ENCODE measurements at regions not wholly inside any gene's neighbourhood (a gene's known extent, or its start where the extent isn't known, plus 50 kb on each side); places are given as distances from the start of the nearest gene placed in this dataset.

DNA sequence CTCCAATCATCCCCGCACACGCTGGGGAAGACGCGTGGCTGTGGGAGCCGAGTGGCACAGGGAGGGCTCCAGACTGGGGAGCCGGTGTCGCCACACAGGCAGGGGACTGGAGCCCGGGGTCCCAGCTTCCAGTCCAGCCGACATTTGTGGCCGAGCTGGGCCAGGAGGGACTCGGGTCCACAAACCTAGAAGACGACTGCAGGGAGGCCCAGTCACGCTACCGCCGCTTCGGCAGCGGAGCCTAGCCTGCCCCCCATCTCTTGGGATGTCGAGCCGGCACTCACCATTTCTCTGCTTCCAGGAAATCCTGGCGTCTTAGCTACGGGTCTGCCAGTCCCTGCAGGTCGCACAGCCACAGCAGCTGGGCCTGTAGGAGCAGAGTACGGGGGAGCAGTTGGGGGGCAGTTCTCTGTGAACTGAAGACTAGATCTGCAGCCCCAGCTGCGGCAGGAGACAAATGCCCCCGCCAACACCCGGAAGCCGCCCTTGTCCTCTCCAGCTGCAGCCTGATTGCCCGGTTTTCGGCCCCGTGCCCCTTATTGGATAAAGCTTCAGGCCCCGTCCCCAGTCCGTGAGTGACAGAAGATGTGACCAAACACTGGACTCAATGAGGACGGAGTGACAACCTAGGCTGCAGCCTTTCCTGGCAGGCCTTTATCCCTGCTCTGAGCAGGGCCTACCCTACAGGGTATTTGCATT lies 270.7 kb downstream of the ZNF33B start (continued):
- TF ChIP-seq RCOR1 (IDR thresholded peaks at IDR 0.05; ENCODE audit: borderline replicate concordance in 1 of 2, low read depth in 2 of 2, low read length in 2 of 2): no peak
- TF ChIP-seq ZNF511 (CRISPR knock-in tag; IDR thresholded peaks at IDR 0.05): no peak; the same call in 1 of the 2 replicates
- TF ChIP-seq RBM22 (IDR thresholded peaks at IDR 0.05; ENCODE audit: low read depth, low read length, poor library complexity, severe bottlenecking): no peak
- TF ChIP-seq, protein P1, sequence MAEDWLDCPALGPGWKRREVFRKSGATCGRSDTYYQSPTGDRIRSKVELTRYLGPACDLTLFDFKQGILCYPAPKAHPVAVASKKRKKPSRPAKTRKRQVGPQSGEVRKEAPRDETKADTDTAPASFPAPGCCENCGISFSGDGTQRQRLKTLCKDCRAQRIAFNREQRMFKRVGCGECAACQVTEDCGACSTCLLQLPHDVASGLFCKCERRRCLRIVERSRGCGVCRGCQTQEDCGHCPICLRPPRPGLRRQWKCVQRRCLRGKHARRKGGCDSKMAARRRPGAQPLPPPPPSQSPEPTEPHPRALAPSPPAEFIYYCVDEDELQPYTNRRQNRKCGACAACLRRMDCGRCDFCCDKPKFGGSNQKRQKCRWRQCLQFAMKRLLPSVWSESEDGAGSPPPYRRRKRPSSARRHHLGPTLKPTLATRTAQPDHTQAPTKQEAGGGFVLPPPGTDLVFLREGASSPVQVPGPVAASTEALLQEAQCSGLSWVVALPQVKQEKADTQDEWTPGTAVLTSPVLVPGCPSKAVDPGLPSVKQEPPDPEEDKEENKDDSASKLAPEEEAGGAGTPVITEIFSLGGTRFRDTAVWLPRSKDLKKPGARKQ (CRISPR knock-in tag; IDR thresholded peaks at IDR 0.05): no peak
- no peak for TF ChIP-seq ESRRB (CRISPR knock-in tag; IDR thresholded peaks at IDR 0.05; ENCODE audit: borderline replicate concordance)
- no peak for TF ChIP-seq KDM2B (CRISPR knock-in tag; IDR thresholded peaks at IDR 0.05)
- no peak for TF ChIP-seq TRIM25 (IDR thresholded peaks at IDR 0.05; ENCODE audit: borderline replicate concordance)
- TF ChIP-seq U2AF1 (optimal IDR thresholded peaks at IDR 0.05; ENCODE audit: low read depth, low read length): no peak
- no peak for TF ChIP-seq NCOA2 (IDR thresholded peaks at IDR 0.05; ENCODE audit: partially characterized antibody in 2 of 2)
- TF ChIP-seq TEAD1 (CRISPR knock-in tag; IDR thresholded peaks at IDR 0.05): no peak
- no peak for TF ChIP-seq ZBTB9 (CRISPR knock-in tag; IDR thresholded peaks at IDR 0.05)
- TF ChIP-seq ZNF764 (CRISPR knock-in tag; IDR thresholded peaks at IDR 0.05; ENCODE audit: low read depth): no peak
- TF ChIP-seq GATAD2B (IDR thresholded peaks at IDR 0.05; ENCODE audit: borderline replicate concordance): no peak
- TF ChIP-seq ETS2 (tag; IDR thresholded peaks at IDR 0.05; ENCODE audit: borderline replicate concordance, poor library complexity, severe bottlenecking): no peak
- no peak for TF ChIP-seq E2F4 (CRISPR knock-in tag; IDR thresholded peaks at IDR 0.05; ENCODE audit: low read depth)
- no peak for TF ChIP-seq POLR3A (IDR thresholded peaks at IDR 0.05; ENCODE audit: borderline replicate concordance, extremely low read depth, insufficient read depth, insufficient read length)

Data from K562 (cell line).